ENCODE measurements at regions not wholly inside any gene's neighbourhood (a gene's known extent, or its start where the extent isn't known, plus 50 kb on each side); places are given as distances from the start of the nearest gene placed in this dataset.

GRCh38 chr15:70199540-70200410, 102.1 kb upstream of the TLE3 start:
- Histone ChIP-seq H3K9ac (ENCODE audit: control insufficient read depth, insufficient read depth, low read length) (no peak overlapping the region), H2AFZ (ENCODE audit: control insufficient read depth, low read depth, low read length) (no peak overlapping the region), H3K9me3 (replicated peaks; ENCODE audit: control insufficient read depth, insufficient read depth, low read length) (no peaks in the 10 kb centered on the region), H3K79me2 (ENCODE audit: control insufficient read depth, insufficient read depth, low read length) (no peaks in the 10 kb centered on the region), H3K27me3 (replicated peaks in 1 of 2; ENCODE audit: control insufficient read depth in 2 of 2, insufficient read depth in 2 of 2, low read length in 1 of 2) (no peaks in the 10 kb centered on the region), H3K4me3 (no peak overlapping the region), H3K36me3 (ENCODE audit: control insufficient read depth in 2 of 2, insufficient read depth in 2 of 2, low read length in 1 of 2) (no peaks in the 10 kb centered on the region), H3K27ac (ENCODE audit: control insufficient read depth, insufficient read depth) (no peak overlapping the region), H4K20me1 (ENCODE audit: control insufficient read depth, insufficient read depth) (no peaks in the 10 kb centered on the region), H3K4me1 (ENCODE audit: control insufficient read depth, insufficient read depth, low read length) (peaks cover 25% of the 10 kb centered on the region), H3K4me2 (ENCODE audit: control insufficient read depth, insufficient read depth) (no peak overlapping the region)
- ChIA-PET RAD21 (ENCODE audit: unreplicated experiment) (no interaction called here), CTCF (interaction anchor here (1.0 kb wide), 2 partner anchors 17 to 59 kb away, joined by 3 read pairs; no protein-coding TSS in a partner anchor), SMC1A (ENCODE audit: uncharacterized antibody, unreplicated experiment) (interaction anchor here (0.8 to 1.3 kb wide), 3 partner anchors 8 to 288 kb away, joined by 3 to 6 read pairs (median 4); no protein-coding TSS in a partner anchor), POLR2A (no interaction called here)
- in situ Hi-C loops (cut with MboI): no loop called here
- 27% methylated on average over 18 of the region's 18 CpGs for WGBS (ENCODE audit: insufficient coverage, insufficient replicate concordance, low lambda C conversion rate, missing lambda C conversion rate)
- ATAC-seq: no peak
- intact Hi-C loops (cut with micrococcal nuclease; ENCODE audit: unreplicated experiment): loop anchor here (5.0 kb wide), 2 partner anchors 102 to 263 kb away; partner anchors contain the start of gene TLE3
- no peak for DNase-seq (ENCODE audit: low read depth, low spot score)
- BruUV-seq (replicated peaks): no TSS peak
- no peak for FAIRE-seq
- TF ChIP-seq CUX1 (IDR thresholded peaks at IDR 0.05; ENCODE audit: insufficient replicate concordance, low read depth, low read length) (no peak), ZBTB4 (CRISPR knock-in tag; IDR thresholded peaks at IDR 0.05) (no peak), POLR2AphosphoS2 (IDR thresholded peaks at IDR 0.05; ENCODE audit: low read depth, low read length) (no peak), ZNF217 (IDR thresholded peaks at IDR 0.05) (0 out of 2 replicates have a peak, but pooled peaks have one; percentile 30)
